NOMO-1 treated with DMSO at 0.1 percent for 48 hours (cell line): ENCODE measurements at regions not wholly inside any gene's neighbourhood (a gene's known extent, or its start where the extent isn't known, plus 50 kb on each side); places are given as distances from the start of the nearest gene placed in this dataset.

Experiments used
- DNase-seq: peaks from one replicate; lab custom pipeline; 2025; ENCODE audit not compliant: unreplicated experiment; lab: John Stamatoyannopoulos, UW

- no peak for DNase-seq
Measured at GRCh38 chr13:22369090-22369489, 698.2 kb downstream of the FGF9 start.

GRCh38 chr13:22369840-22370239 is 699.0 kb downstream of the FGF9 start:
- no peak for DNase-seq

GRCh38 chr13:22372261-22372660 is 701.4 kb downstream of the FGF9 start:
- DNase-seq, result no peak

GRCh38 chr13:22375151-22375550 is 704.3 kb downstream of the FGF9 start:
- DNase-seq, result no peak

GRCh38 chr13:22387899-22388298 is 717.0 kb downstream of the FGF9 start:
- DNase-seq, result no peak

- no peak for DNase-seq
Measured at GRCh38 chr13:22399801-22400420, 729.0 kb downstream of the FGF9 start.

- DNase-seq, result no peak
Measured at GRCh38 chr13:22402682-22403081, 731.8 kb downstream of the FGF9 start.

- no peak for DNase-seq
Measured at GRCh38 chr13:22403144-22403543, 732.3 kb downstream of the FGF9 start.

GRCh38 chr13:22405891-22406290 is 735.0 kb downstream of the FGF9 start:
- no peak for DNase-seq

- DNase-seq, result no peak
Measured at GRCh38 chr13:22412452-22412851, 741.6 kb downstream of the FGF9 start.

- DNase-seq, result no peak
Measured at GRCh38 chr13:22422023-22422422, 751.1 kb downstream of the FGF9 start.

- DNase-seq, result no peak
Measured at GRCh38 chr13:22422712-22423111, 751.8 kb downstream of the FGF9 start.

GRCh38 chr13:22423261-22423660 is 752.4 kb downstream of the FGF9 start:
- DNase-seq, result no peak

- DNase-seq, result no peak
Measured at GRCh38 chr13:22425087-22425486, 754.2 kb downstream of the FGF9 start.

- no peak for DNase-seq
Measured at GRCh38 chr13:22427066-22427465, 753.7 kb upstream of the SGCG start.

GRCh38 chr13:22427783-22428182 is 753.0 kb upstream of the SGCG start:
- DNase-seq, result no peak

- no peak for DNase-seq
Measured at GRCh38 chr13:22428188-22428828, 752.5 kb upstream of the SGCG start.

GRCh38 chr13:22432690-22433089 is 748.1 kb upstream of the SGCG start:
- no peak for DNase-seq

GRCh38 chr13:22447132-22447886 is 733.5 kb upstream of the SGCG start:
- DNase-seq, result no peak

GRCh38 chr13:22449251-22449650 is 731.5 kb upstream of the SGCG start:
- no peak for DNase-seq

GRCh38 chr13:22451327-22451741 is 729.4 kb upstream of the SGCG start:
- no peak for DNase-seq

GRCh38 chr13:22454586-22454985 is 726.2 kb upstream of the SGCG start:
- no peak for DNase-seq
